ENCODE measurements at regions not wholly inside any gene's neighbourhood (a gene's known extent, or its start where the extent isn't known, plus 50 kb on each side); places are given as distances from the start of the nearest gene placed in this dataset.

DNA sequence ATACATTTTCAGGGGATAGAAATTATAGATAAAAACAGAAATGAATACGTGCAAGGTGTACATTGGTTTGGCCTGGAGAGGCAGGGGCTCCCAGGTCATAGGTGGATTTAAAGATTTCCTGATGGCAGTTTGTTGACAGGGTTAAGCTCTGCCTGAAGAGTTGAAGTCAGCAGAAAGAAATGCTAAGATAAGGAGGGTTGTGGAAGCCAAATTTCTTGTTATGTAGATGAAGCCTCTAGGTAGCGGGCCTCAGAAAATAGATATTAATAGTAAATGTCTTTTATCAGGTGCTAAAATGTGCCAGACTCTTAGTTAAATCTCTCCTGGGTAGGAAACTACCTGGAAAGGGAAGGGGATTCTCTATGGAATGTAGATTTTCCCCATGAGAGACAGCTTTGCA is 188.8 kb downstream of the CDH26 start:
- no peak overlapping the region for H3K9ac ChIP-seq (ENCODE audit: low read length)

GRCh38 chr20:60148885-60149284 is 190.7 kb downstream of the CDH26 start:
- H3K4me2 ChIP-seq (ENCODE audit: low read depth, low read length, poor library complexity, severe bottlenecking), result no peak overlapping the region
- no peaks in the 10 kb centered on the region for H3K79me2 ChIP-seq (ENCODE audit: insufficient read depth, low read length)
- no peaks in the 10 kb centered on the region for H3F3A ChIP-seq (ENCODE audit: insufficient read depth)
- no peak overlapping the region for H3K4me3 ChIP-seq (ENCODE audit: insufficient read depth, low read length, poor library complexity, severe bottlenecking)
- H3K27me3 ChIP-seq (ENCODE audit: low read length), result no peaks in the 10 kb centered on the region
- H3K9me2 ChIP-seq (replicated peaks; ENCODE audit: insufficient read depth, low read length), result no peaks in the 10 kb centered on the region
- no peaks in the 10 kb centered on the region for H3K36me3 ChIP-seq (ENCODE audit: low read length)
- H3K9ac ChIP-seq (ENCODE audit: low read length), result no peak overlapping the region
- TF ChIP-seq, protein P1, sequence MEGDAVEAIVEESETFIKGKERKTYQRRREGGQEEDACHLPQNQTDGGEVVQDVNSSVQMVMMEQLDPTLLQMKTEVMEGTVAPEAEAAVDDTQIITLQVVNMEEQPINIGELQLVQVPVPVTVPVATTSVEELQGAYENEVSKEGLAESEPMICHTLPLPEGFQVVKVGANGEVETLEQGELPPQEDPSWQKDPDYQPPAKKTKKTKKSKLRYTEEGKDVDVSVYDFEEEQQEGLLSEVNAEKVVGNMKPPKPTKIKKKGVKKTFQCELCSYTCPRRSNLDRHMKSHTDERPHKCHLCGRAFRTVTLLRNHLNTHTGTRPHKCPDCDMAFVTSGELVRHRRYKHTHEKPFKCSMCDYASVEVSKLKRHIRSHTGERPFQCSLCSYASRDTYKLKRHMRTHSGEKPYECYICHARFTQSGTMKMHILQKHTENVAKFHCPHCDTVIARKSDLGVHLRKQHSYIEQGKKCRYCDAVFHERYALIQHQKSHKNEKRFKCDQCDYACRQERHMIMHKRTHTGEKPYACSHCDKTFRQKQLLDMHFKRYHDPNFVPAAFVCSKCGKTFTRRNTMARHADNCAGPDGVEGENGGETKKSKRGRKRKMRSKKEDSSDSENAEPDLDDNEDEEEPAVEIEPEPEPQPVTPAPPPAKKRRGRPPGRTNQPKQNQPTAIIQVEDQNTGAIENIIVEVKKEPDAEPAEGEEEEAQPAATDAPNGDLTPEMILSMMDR (IDR thresholded peaks at IDR 0.05; ENCODE audit: insufficient read depth, low read length, poor library complexity, severe bottlenecking), result no peak
- no peak for TF ChIP-seq EZH2phosphoT487 (conservative IDR thresholded peaks at IDR 0.05; ENCODE audit: low read length)
- H3K9me3 ChIP-seq (ENCODE audit: insufficient read depth, low read length), result no peaks in the 10 kb centered on the region
- no peak overlapping the region for H2AFZ ChIP-seq (ENCODE audit: low read depth, low read length, severe bottlenecking)
- no peak overlapping the region for H3K27ac ChIP-seq (ENCODE audit: low read depth, low read length)
- H4K20me1 ChIP-seq (ENCODE audit: low read depth, low read length), result no peaks in the 10 kb centered on the region

More for the DNA sequence above, 188.8 kb downstream of the CDH26 start:
- Histone ChIP-seq H3K79me2 (ENCODE audit: insufficient read depth, low read length) (no peaks in the 10 kb centered on the region), H3K27ac (ENCODE audit: low read depth, low read length) (no peak overlapping the region), H3K4me3 (ENCODE audit: insufficient read depth, low read length, poor library complexity, severe bottlenecking) (no peak overlapping the region), H3K4me2 (ENCODE audit: low read depth, low read length, poor library complexity, severe bottlenecking) (no peak overlapping the region), H3K27me3 (ENCODE audit: low read length) (no peaks in the 10 kb centered on the region), H2AFZ (ENCODE audit: low read depth, low read length, severe bottlenecking) (no peak overlapping the region), H3K9me3 (ENCODE audit: insufficient read depth, low read length) (no peaks in the 10 kb centered on the region), H3K9me2 (replicated peaks; ENCODE audit: insufficient read depth, low read length) (no peaks in the 10 kb centered on the region), H3F3A (ENCODE audit: insufficient read depth) (no peaks in the 10 kb centered on the region), H4K20me1 (ENCODE audit: low read depth, low read length) (no peaks in the 10 kb centered on the region), H3K36me3 (ENCODE audit: low read length) (no peaks in the 10 kb centered on the region)
- TF ChIP-seq, protein P1 (IDR thresholded peaks at IDR 0.05; ENCODE audit: insufficient read depth, low read length, poor library complexity, severe bottlenecking), result no peak
- TF ChIP-seq EZH2phosphoT487 (conservative IDR thresholded peaks at IDR 0.05; ENCODE audit: low read length), result no peak

DNA sequence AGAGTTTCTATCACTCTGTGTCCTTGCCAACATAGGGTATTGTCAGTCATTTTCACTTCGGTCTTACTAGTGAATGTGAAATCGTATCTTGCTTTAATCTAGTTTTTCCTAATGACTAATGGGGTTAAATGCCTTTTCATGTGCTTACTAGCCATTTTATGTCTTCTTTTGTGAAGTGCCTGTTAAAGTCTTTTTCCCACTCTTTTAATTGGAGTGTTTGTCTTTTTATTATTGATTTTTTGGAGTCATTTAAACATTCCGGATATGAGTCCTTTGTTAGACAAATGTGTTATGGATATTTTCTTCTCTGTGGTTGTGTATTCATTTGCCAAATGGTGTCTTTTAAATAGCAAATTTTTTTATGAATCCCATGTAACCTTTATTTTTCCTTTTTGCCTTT is 194.6 kb downstream of the CDH26 start:
- Histone ChIP-seq H4K20me1 (ENCODE audit: low read depth, low read length) (no peaks in the 10 kb centered on the region), H2AFZ (ENCODE audit: low read depth, low read length, severe bottlenecking) (no peak overlapping the region), H3K4me3 (ENCODE audit: insufficient read depth, low read length, poor library complexity, severe bottlenecking) (no peak overlapping the region)

More for the DNA sequence above, 194.6 kb downstream of the CDH26 start:
- no peaks in the 10 kb centered on the region for H3K36me3 ChIP-seq (ENCODE audit: low read length)
- H3K27ac ChIP-seq (ENCODE audit: low read depth, low read length), result no peak overlapping the region
- H3K9ac ChIP-seq (ENCODE audit: low read length), result no peak overlapping the region
- no peaks in the 10 kb centered on the region for H3K9me3 ChIP-seq (ENCODE audit: insufficient read depth, low read length)
- H3K79me2 ChIP-seq (ENCODE audit: insufficient read depth, low read length), result no peaks in the 10 kb centered on the region
- no peak overlapping the region for H3K4me2 ChIP-seq (ENCODE audit: low read depth, low read length, poor library complexity, severe bottlenecking)
- no peak for TF ChIP-seq EZH2phosphoT487 (conservative IDR thresholded peaks at IDR 0.05; ENCODE audit: low read length)
- TF ChIP-seq, protein P1 (IDR thresholded peaks at IDR 0.05; ENCODE audit: insufficient read depth, low read length, poor library complexity, severe bottlenecking), result no peak
- H3K27me3 ChIP-seq (ENCODE audit: low read length), result no peaks in the 10 kb centered on the region
- H3F3A ChIP-seq (ENCODE audit: insufficient read depth), result no peaks in the 10 kb centered on the region
- no peaks in the 10 kb centered on the region for H3K9me2 ChIP-seq (replicated peaks; ENCODE audit: insufficient read depth, low read length)
